ENCODE measurements at regions not wholly inside any gene's neighbourhood (a gene's known extent, or its start where the extent isn't known, plus 50 kb on each side); places are given as distances from the start of the nearest gene placed in this dataset.

- no peak for TF ChIP-seq CTCF (IDR thresholded peaks at IDR 0.05)
- TF ChIP-seq POLR2A (IDR thresholded peaks at IDR 0.05): no peak
These were observed 94.6 kb upstream of the FUNDC1 start for GRCh38 chrX:44637282-44637681.

Data from adrenal gland (tissue), 5 donors.